Astrocyte of the spinal cord (primary cell): ENCODE measurements at regions not wholly inside any gene's neighbourhood (a gene's known extent, or its start where the extent isn't known, plus 50 kb on each side); places are given as distances from the start of the nearest gene placed in this dataset.
A peak's percentile ranks its signal among the peaks of the same experiment; 100 is the strongest.

Source experiments
- DNase-seq: peaks from one replicate; pipeline ENCODE4 v3.0.0; 2011; ENCODE audit warnings: low read depth, low spot score
- H3K4me3 ChIP-seq: 2 replicates; pipeline ENCODE4 v1.5.1; 2011; ENCODE audit warnings: low read depth, mild to moderate bottlenecking, low read length, moderate library complexity
- CTCF ChIP-seq: IDR thresholded peaks from 2 replicates; pipeline ENCODE4 v1.5.1; 2012; ENCODE audit warnings: low read depth, mild to moderate bottlenecking, low read length, inconsistent platforms
- in situ Hi-C: cut with HindIII; loops from 2 replicates; pipeline ENCODE4 v1.10.0; 2017; ENCODE audit warnings: low sequenced_read_pairs

- no peak for TF ChIP-seq CTCF
- no peak overlapping the region for H3K4me3 ChIP-seq
- DNase-seq, result no peak
- in situ Hi-C loops, result no loop called here
Measured at GRCh38 chr6:145445674-145446073, 289.6 kb downstream of the EPM2A start.

GRCh38 chr6:145451029-145451428 is 284.3 kb downstream of the EPM2A start:
- no peak for TF ChIP-seq CTCF
- in situ Hi-C loops, result no loop called here
- DNase-seq, result no peak
- H3K4me3 ChIP-seq, result no peak overlapping the region

GRCh38 chr6:145453376-145453775 is 281.9 kb downstream of the EPM2A start:
- no peak for DNase-seq
- no peak overlapping the region for H3K4me3 ChIP-seq
- TF ChIP-seq CTCF, result peak; percentile 37
- in situ Hi-C loops, result no loop called here

- DNase-seq, result no peak
- no peak for TF ChIP-seq CTCF
- in situ Hi-C loops, result no loop called here
- H3K4me3 ChIP-seq, result no peak overlapping the region
Measured at GRCh38 chr6:145454006-145454405, 281.3 kb downstream of the EPM2A start.

- DNase-seq, result no peak
- in situ Hi-C loops, result no loop called here
Measured at GRCh38 chr6:145457556-145457955, 277.8 kb downstream of the EPM2A start.

GRCh38 chr6:145468534-145468933 is 266.8 kb downstream of the EPM2A start:
- no peak for DNase-seq
- no peak overlapping the region for H3K4me3 ChIP-seq
- in situ Hi-C loops, result no loop called here

More at GRCh38 chr6:145457556-145457955, 277.8 kb downstream of the EPM2A start:
- no peak for TF ChIP-seq CTCF
- no peak overlapping the region for H3K4me3 ChIP-seq

More at GRCh38 chr6:145468534-145468933, 266.8 kb downstream of the EPM2A start:
- TF ChIP-seq CTCF, result no peak
